GM18499 (cell line): ENCODE measurements at regions not wholly inside any gene's neighbourhood (a gene's known extent, or its start where the extent isn't known, plus 50 kb on each side); places are given as distances from the start of the nearest gene placed in this dataset.

Experiments used
- ATAC-seq: cut with Tn5 transposase; IDR thresholded peaks from one replicate; pipeline ENCODE4 v1.9.1; 2021; ENCODE audit warnings: moderate number of reproducible peaks; ENCODE audit not compliant: insufficient read depth, unreplicated experiment

DNA sequence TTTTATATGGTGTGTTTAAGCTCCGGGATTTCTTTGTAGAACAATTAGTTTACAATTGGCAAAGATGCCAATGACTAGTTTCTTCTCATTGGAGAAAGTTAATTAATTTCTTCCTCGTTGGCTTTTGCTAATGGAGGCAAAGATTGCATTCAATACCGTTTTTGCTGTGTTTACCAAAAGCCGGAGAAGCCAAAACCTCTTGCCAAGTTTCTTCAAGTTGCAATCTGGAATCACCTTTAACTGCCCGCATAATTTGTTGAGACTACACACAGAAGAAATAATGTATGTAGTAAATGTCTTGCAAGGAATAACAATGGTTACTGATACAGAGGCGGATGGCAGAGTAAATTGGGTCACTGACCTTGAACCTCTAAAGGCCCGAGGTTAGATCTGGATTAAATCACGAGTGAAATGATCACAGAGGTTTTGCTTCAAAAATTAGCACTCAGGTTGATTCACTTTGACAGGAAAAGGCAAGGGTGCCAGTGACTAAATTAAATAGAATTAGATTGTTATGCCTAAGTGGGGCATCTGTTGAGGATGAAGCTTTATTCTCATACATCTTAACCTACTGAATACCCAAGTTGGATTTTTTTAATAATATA, 732.1 kb upstream of the NR2F2 start:
- no peak for ATAC-seq

DNA sequence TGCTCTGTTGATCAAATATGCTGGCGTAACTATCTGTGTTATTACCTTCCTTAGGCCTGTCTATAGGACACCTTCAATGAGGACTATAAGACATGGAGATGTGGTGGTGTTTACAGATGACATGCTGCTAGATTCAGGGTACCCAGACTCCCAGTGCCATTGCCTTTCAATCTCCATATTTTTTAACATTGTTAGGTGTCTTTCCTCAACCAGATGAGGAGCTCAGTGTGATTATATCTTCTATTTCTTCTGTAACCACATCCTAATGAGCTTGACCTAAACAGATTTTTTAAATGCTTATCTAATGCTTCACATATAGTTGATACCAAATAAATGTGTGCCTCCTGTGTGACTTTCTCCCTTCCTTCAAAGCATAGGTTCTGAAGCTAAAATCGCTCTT, 730.1 kb upstream of the NR2F2 start:
- ATAC-seq, result no peak

DNA sequence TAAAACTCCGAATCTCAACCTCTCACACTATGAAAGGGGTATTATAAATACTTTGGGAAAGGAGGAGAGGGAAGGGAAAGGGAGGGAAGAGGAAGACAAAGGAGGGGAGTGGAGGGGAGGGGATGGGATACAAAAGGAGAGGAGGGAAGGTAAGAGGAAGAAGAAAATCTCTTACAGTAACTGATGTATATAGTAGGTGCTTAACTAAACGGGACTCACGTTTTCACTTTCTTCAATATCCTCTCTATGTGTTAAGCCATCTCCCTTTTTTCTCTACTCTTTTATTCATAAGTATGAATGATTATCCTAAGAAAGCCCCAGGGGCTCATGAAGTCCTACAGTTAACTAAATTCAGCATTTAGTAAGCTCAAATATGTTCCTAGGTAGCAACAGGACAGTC, 729.6 kb upstream of the NR2F2 start:
- no peak for ATAC-seq

DNA sequence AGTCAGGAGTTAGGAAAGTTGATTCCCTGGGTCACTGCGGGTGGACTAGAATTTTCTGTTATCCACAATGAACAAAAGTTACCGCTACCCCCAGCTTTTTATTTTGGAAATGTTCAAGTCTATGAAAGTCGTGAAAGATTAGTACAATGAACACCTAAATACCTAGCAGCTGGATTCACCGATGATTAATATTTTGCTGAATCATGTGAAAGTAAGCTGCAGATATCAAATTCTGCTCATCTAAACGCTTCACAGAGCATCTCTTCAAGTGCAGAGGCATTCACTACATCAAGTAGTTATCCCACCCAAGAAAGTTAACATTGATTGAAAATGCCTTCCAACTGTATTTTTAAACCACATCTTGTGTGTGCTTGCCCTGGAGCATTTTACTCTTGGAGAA, 729.0 kb upstream of the NR2F2 start:
- no peak for ATAC-seq

DNA sequence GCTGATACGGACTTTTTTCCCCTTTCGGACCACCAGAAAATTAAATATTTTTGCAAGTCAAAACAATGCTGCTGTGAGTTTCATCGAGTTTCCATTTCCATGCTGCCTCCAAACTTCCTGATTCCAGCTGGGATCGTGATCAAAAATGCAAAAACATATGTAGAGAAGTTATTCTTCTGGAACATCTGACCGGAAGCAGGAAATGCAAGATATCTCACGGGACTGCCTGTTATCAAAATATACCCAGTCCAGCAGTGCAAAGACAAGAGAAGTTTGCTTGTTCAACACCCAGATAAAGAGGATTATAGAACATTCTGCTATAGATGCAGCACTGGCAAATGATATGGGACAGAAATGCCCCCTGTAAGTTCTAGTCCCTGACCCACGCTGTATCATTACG, 726.7 kb upstream of the NR2F2 start:
- ATAC-seq, result no peak

DNA sequence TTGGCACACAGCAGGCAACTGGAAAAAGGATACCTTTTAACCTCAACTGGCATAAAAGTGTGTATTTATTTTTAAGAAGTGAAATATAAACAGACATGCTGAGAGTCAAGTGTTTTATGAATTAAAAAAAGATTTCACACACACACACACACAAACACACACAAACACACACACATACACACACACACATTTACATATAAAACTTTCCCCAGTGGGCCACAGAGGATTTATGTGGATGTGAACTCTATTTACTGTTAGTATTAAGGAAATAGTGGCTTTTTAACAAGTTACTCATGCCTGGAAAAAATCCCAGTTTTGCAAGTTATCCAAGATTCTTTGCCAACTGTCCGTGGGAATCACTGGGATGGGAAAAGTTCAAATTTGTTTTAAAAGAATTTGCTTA, 725.9 kb upstream of the NR2F2 start:
- ATAC-seq, result no peak

DNA sequence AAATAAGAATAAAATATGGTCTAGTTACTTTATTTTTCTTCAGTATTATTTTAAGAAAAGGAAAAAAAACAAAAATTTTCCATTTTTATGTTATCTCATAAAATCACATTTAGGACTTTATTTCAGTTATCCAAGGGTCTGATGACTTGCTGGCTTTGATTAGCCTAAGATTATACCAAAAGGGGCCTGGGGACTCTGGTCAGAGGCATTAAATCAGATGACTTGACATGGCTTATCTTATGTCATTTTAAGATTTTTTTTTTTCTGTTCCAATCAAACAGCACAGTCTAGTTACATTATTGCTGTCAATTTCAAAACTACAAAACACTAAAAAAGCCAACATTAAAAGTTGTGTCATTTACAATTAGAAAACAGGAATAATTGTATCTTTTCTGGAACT, 725.4 kb upstream of the NR2F2 start:
- no peak for ATAC-seq

DNA sequence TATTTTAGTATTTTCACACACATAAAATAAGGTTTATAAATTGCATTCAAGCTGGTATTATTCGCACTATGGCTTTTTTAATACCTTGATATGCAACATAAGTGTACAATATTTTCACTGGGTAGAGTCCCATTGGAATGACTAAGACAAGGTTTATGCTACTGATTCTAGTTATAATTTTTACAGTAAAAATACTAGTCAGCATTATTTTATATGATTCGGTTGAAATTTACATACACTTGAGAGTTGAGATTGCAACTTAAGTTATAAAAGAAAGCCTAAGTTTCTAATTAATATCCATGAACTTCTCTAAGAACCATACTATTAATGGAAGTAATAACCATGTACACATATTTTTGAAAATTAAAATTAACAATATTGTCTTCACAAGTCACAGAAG, 723.9 kb upstream of the NR2F2 start:
- ATAC-seq, result no peak

DNA sequence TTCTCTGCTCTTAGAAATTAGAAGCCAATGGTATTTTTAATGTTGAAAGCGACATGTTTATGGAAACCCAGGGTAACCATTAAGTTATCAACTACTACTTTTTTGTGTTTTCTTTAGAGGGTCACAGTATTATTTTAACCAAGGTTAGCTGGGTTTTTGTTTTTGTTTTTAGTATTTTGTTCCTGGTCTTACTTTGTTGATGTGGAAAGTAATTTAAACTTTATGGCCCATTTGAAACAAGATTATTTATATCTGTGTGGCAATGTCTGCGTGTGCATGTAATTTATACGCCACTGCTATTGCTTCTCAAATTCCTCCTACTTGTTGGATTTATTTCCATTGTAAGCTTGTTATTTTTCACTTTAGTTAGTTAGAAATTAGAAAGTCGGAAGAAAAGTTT, 722.1 kb upstream of the NR2F2 start:
- ATAC-seq, result no peak

DNA sequence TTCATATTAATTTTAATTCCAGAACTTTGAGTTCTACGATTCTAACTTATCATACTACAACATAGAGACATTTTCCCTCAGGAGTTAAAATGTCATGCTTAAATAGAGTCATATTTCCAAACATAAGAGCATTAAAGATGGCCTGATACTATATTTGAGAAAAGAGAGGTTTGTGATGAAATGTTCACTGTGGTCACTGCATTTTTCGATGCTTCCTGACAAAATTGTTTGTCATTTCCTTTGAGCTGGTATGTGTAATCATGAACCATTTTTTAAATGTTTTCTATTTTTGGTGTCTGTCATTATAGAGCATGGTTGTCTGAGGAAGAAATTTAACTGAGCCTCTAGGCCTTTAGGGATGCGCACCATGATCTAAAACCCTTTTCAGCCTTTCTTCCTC, 721.4 kb upstream of the NR2F2 start:
- no peak for ATAC-seq

DNA sequence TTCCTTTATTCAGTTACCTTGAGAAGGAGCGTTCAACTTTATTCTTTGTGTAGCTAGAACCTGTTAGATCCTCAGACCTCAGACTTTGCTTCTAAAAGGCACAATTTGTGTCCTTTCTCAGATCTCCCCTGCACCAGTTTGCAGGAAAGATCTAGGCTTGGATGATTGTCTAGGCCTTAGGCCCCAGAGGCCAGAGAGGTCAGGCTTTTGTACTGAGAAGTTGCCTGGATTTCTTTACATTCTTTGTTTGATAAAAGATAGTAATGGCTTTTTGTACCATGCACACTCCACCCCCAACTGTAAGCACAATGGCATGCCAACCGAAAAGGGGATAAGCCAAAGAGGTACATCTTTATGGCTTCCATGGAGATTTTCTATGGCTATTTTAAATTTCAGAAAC, 719.6 kb upstream of the NR2F2 start:
- ATAC-seq, result no peak

DNA sequence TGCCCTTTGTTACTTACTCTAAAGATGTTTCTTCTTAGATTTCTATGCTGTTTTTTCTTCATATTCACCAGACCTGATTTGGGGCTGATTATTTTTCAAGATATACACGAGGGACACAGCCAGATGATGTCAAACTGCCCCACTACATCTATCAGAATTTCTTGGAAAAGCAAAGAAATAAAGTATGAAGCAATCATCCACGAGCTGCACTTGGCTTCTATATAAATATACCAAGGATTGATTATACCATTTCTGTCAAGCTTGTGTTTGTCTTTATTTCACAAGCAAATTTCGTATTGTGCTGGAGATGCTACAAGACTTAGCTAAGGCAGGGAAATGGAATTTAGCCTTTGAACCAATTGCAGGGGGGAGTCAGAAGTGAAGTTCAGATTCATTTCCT, 715.1 kb upstream of the NR2F2 start:
- no peak for ATAC-seq

DNA sequence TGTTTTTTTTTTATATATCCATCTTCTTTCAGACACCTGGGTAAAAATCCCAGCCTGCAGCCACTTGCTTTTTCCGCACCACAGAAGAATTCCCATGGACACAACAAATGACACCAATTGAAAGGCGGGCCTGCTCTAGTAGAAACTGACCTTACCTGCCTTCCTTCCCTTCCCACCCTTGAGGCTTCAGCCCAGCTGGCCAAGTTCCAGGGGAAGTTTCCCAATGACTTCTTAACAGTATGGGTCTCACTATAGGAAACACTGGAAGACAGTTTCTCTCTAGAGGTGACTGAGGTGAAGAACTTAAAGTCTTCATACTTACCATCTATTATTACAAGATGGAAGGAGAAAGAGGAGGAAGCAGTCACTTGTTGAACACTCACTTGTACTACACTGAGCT, 714.2 kb upstream of the NR2F2 start:
- no peak for ATAC-seq

DNA sequence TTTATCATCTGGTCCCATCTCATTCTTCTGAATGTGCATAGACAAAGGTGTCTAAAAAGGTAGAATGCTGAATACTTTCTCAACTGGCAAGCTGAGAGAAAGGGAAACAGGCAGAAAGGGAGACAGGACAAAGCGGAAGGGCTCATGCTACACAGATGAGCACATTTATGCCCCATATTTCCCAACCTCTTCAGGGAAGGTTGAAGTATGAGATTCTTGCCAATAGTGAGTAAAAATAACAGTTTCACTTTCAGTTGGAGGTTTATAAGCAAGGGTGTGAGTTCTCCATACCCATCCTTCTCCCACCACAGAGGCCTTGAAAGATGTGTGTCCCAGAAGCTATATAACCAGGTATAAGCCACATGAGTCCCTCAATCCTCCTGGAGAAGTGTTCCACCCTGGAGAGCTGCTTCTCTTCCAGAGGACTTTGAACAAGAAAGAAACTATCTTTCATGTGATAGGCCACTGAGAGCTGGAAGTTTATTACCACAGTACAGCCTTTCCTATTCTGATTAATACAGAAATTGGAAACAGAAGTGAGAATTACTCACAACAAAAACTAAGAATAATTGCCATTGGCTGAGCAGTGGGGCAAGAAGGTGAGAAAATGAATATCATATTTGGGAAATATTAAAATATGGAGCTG, 709.4 kb upstream of the NR2F2 start:
- peak; percentile 67 for ATAC-seq

DNA sequence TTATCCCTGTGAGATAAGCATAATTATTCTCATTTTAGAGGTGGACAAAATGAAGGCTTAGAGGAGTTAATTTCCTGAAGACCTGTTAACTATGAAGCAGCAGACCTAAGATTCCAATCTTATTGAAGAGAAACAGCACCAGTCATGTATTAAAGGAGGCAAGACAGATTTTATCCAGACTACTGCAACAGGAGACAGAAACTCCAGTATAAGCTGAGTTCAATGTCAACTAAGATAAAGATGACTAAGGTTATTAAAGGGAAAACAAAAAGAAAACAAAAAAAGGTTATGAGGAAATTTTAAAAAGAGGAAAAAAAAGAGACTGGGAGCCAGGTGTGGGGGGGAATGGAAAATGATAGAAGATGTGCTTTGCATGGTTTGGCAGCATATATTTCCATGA, 707.7 kb upstream of the NR2F2 start:
- no peak for ATAC-seq

DNA sequence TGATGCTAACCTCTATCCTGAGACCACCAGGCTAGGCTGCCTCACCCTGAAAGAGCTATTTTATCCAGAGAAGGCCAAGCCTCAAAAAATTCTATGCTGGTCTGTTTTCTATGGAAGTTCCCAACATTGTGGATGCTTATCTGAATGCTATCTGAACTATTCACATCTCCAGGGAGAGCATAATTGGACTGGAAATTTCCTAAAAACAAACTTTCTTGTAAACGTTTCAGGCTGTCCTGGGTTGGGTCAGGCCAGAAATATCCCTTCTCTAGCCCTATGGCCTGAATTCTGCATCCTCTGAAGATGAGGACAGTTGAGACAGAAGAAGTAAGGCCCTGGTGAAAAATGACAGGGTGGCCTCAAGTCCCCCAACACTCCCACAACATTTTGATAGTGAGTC, 706.4 kb upstream of the NR2F2 start:
- ATAC-seq, result no peak

DNA sequence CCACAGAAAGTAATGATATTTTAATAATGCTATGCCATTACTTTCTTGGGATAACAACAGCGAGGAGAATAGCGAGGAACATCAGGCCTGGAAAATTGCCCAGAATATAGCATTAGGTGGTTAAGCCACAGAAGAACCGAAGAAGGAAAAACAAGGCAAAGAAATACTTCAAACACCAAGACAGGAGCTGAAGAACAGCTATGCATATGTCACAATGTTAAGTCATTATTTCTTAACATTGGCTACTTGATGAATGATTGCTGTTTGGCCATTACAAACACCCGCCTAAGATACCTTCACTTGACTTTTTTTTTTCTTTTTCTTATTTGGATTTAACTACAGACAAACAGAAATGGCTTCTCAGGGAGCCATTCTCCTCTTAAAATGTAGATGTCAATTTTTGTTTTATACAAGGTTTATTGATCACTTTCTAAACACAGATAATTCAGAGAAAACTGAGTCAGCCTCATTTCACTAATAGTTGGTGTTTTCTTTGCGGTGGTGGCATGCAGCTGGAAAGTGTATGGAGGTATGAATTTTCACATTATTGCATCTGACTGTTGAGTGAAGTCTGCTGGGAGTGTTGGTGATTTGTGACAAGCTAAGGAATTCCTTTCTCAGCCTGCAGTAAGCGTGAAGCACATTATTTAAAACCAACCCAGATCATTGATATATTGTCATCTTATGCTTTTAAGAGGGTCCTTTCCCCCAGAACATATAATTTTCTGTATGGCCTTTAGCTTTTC, 705.7 kb upstream of the NR2F2 start:
- ATAC-seq, result no peak

DNA sequence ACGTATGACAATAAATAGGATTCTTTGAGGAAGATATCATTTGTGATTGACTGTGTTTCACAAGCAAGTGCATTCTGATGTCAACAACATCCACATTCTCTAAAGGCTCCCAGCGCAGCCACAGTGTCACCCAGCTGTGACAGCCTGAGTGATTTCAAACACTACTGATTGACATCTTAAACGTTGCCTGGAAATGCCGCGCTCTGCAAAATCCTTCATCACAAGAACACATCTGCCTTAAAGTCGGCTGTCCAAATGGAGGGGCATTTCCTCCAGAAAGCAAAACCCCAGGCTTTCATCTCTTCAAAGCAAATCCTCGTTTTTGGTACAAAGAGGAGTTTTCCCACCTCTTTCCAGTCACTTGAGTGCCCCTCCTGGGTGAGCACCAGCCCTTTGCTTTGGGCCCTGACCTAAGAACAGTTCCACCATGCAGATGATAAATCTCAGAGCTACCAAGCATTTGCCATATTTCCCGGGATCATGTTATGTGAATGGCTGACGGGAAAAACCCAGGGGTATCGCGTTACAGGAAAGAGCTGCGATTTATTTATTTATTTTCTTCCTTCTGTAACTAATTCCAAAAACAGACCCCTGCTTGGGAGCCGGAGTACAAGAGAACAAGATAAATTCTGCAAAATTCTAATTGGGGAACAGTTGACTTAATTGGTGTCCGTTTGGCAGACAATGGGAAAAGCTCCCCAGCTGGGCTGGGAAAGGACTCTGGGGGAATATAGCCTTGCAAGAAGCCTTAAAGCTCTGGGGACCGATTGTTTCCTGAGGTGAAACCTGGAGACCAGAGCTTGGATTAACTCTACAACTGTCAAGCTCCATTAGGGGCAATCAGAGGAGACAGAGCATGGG, 703.8 kb upstream of the NR2F2 start:
- no peak for ATAC-seq

DNA sequence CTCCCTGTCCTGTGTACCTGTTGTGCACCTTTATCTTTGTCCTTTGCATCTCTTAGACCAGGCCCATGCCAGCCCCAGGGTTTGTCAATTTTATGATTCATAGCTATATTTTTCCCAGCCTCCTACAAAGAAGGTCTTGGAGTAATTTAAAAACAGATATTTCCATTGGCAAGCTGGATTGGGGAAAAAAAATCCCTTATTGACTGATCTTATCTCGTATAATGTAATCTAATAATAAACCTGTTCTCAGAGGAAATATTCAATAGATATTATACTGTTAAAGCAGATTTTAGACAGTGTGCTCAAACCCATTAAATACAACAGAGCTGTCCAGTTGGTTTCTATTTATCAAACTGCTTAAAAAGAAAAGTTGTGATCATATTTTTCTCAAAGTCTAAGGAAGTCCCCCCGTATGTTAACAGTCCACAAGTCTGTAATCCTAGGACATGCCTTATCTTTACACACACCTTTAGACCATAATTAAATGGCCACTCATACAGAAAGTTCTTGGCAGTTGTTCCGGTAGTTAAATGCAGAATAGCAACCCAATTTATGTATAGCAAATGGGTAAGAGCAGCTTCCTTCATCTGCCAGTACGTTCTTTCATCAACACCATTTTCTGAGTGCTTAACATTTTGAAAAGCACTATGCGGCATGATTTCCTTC, 700.9 kb upstream of the NR2F2 start:
- no peak for ATAC-seq

DNA sequence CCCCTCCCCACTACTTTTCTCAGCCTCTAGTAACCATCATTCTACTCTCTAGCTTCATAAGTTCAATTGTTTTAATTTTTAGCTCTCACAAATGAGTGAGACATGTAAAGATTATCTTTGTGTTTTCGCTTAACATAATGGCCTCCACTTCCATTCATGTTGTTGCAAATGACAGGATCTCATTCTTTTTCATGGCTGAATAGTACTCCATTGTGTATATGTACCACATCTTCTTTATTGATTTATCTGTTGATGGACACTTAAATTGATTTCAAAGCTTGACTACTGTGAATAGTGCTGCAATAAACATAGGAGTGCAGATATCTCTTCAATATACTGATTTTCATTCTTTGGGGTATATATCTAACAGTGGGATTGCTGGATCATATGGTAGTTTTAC, 699.8 kb upstream of the NR2F2 start:
- no peak for ATAC-seq
